Fibroblast of the aortic adventitia (primary cell): ENCODE measurements at regions not wholly inside any gene's neighbourhood (a gene's known extent, or its start where the extent isn't known, plus 50 kb on each side); places are given as distances from the start of the nearest gene placed in this dataset.

Source experiments
- DNase-seq: peaks from one replicate; pipeline ENCODE4 v3.0.0-alpha.2; 2010; ENCODE audit warnings: low read depth
- H3K4me3 ChIP-seq: 2 replicates; pipeline ENCODE4 v1.5.1; 2011; ENCODE audit warnings: low read depth, mild to moderate bottlenecking, control low read depth, low read length, moderate library complexity
- CTCF ChIP-seq: IDR thresholded peaks from 2 replicates; pipeline ENCODE4 v1.5.1; 2011; ENCODE audit warnings: mild to moderate bottlenecking, low read length, control low read depth, inconsistent platforms; ENCODE audit not compliant: insufficient read depth

DNA sequence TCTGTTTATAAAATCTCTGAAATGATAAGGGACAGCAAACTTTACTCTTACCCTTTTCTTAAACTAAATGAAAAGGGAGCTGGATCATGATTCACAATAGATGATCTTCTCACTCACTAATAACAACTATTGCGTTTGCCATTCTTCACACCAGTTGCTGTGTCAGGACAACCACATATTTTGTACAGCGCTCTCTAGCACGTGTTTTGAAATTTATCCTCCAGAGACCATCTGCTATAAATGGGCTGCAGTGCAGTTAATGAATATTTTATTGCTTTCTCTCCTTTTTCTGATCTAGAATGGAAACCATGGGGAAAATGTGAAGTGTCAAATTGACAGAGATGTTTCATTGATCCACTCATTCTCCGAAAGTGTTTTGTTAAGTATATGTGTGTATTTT is 258.4 kb upstream of the CCNH start:
- DNase-seq = no peak
- TF ChIP-seq CTCF = no peak
- H3K4me3 ChIP-seq = no peak overlapping the region

- H3K4me3 ChIP-seq = no peak overlapping the region
- no peak for DNase-seq
- no peak for TF ChIP-seq CTCF
Measured at GRCh38 chr5:87665166-87665565, 252.4 kb upstream of the CCNH start.

DNA sequence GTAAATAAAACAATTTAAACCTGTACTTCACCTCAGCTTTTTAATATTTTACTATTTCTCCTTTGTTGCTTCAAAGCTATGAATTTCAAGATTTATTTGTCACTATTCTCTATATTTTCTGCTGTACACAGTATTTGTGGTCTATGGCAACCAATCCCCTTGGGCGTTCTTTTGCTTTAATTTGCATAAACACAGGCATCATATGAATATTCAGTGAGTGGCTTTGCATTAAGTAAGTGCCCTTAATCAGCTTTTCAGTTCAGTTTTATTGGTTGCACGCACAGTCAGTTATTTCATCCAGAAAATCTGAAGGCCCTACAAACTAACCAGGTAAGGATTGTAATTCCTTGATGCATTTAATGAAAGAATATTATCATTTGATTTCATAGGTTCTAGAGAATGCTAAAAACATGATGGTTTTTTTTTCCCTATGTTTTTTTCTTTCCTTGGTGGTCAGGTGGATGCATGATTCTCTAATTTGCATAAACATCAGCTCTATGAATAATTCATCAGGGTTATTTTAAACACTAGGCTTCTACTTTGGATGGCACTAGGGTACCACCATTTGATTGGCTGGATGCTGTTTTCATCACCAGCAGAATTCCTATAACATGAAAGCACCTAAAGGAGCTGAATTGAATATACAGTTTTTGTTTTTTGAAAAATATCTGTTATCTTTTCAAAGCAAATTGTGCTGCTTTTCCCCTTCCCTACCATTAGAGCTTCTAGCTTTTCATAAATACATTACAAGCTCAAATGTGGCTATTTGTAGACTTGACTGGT is 249.2 kb upstream of the CCNH start:
- DNase-seq = no peak
- no peak overlapping the region for H3K4me3 ChIP-seq
- TF ChIP-seq CTCF = no peak

DNA sequence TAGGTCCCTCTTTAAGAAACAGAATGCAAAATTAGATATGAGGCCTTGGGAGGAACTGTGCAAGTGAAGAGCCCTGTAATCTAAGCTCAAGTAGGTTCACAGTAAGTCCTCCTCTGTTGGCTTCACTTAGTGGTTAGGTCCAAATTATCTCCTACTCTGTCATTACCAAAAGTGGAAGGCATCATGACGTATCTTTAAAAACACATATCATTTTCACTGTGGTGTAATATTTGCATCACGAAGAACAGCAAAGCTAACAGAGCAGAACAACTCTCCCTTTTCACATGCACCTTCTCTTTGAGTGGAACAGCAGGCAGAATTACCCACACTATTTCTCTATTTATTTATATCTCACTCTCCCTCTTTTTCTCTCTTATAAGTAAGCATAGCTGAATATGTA is 240.5 kb upstream of the CCNH start:
- no peak for TF ChIP-seq CTCF
- no peak overlapping the region for H3K4me3 ChIP-seq
- DNase-seq = no peak

DNA sequence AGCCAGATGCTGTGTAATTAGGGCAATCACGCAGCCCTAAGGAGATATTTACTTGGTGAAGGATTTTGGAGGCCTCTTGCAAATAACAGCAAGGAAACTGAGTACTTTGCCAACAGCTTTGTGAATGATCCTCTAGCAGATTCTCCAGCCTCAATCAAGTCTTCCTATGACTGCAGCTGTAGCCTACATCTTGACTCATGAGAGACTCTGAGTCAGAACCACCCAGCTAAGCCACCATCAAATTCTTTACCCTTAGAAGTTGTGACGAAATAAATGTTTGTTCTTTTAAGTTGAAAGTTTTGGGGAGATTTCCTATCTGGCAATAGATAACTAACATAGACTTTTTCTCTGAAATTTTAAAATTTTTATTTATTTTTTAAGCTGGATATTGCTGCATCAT is 237.6 kb upstream of the CCNH start:
- TF ChIP-seq CTCF = no peak
- no peak for DNase-seq
- H3K4me3 ChIP-seq = no peak overlapping the region

GRCh38 chr5:87649455-87649854 is 236.7 kb upstream of the CCNH start:
- no peak for TF ChIP-seq CTCF
- no peak overlapping the region for H3K4me3 ChIP-seq

DNA sequence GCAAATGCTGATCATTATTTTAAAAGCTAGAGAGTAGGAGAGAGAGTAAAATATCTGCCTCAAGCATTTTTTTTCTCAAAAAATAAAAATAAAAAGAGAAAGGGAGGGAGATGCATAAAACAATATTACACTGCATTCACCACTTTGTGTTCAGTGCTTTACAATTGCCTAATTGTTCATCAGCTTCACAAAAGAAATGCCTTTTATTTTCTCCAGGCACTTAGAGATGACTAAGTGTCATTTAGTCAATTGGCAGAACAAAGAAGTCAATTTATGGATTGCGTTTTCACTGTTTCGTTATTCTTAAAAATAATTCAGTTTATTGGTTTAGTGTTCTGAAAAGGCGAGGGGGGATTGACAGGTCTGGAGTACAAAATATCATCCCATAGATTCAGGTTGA is 232.5 kb upstream of the CCNH start:
- no peak for DNase-seq
- TF ChIP-seq CTCF = no peak
- H3K4me3 ChIP-seq = no peak overlapping the region

More at GRCh38 chr5:87649455-87649854, 236.7 kb upstream of the CCNH start:
- no peak for DNase-seq
